IMR-90 (cell line): ENCODE measurements at regions not wholly inside any gene's neighbourhood (a gene's known extent, or its start where the extent isn't known, plus 50 kb on each side); places are given as distances from the start of the nearest gene placed in this dataset.

Experiments
- ATAC-seq: fragments of 200-7000 bp; cut with Tn5 transposase; 2 replicates; pipeline ENCODE4 v1.9.1; 2020; ENCODE audit warnings: low read depth, mild to moderate bottlenecking, moderate library complexity
- BruUV-seq: library from RNA; stranded (reverse); fragments of 400-500 nt; replicated peaks from 2 replicates; lab custom pipeline; 2021; lab: Mats Ljungman, UMichigan
- CTCF ChIA-PET: fragments of 300-600 bp; formaldehyde crosslinking; extraction: SDS; loops from one replicate; lab custom pipeline; 2021; ENCODE audit warnings: antibody characterized with exemption; lab: Yijun Ruan, JAX
- POLR2A ChIA-PET: fragments of 300-600 bp; sonication (Branson Sonifier 250); formaldehyde crosslinking; loops from one replicate; lab custom pipeline; 2022; ENCODE audit warnings: antibody characterized with exemption; ENCODE audit not compliant: unreplicated experiment; lab: Charles Lee
- DNase-seq: peaks from one replicate; pipeline ENCODE4 v3.0.0; 2013
- H2AFZ ChIP-seq: replicated peaks from 2 replicates; pipeline ENCODE3; 2013; ENCODE audit warnings: low read length, mild to moderate bottlenecking; ENCODE audit not compliant: poor library complexity
- H2AK5ac ChIP-seq: 2 replicates; pipeline ENCODE4 v1.6.1; 2013; ENCODE audit warnings: low read depth, low read length, inconsistent platforms
- H2AK9ac ChIP-seq: replicated peaks from 2 replicates; pipeline ENCODE3; 2013; ENCODE audit warnings: mild to moderate bottlenecking, low read depth, low read length, moderate library complexity; ENCODE audit not compliant: poor library complexity
- H2BK120ac ChIP-seq: 2 replicates; pipeline ENCODE4 v1.6.1; 2013; ENCODE audit warnings: low read depth, low read length, inconsistent platforms
- H2BK15ac ChIP-seq: 3 replicates; pipeline ENCODE4 v1.6.1; 2013; ENCODE audit warnings: low read depth, low read length, inconsistent platforms
- H2BK20ac ChIP-seq: 2 replicates; pipeline ENCODE4 v1.6.1; 2013; ENCODE audit warnings: low read depth, mild to moderate bottlenecking, inconsistent platforms, low read length, moderate library complexity
- H2BK5ac ChIP-seq: 2 replicates; pipeline ENCODE4 v1.6.1; 2013; ENCODE audit warnings: mild to moderate bottlenecking, low read depth, low read length, inconsistent platforms; ENCODE audit not compliant: poor library complexity, severe bottlenecking
- H3K14ac ChIP-seq: replicated peaks from 2 replicates; pipeline ENCODE4 v1.6.1; 2013; ENCODE audit warnings: low read depth, low read length, inconsistent platforms
- H3K18ac ChIP-seq: 2 replicates; pipeline ENCODE4 v1.6.1; 2013; ENCODE audit warnings: low read depth, low read length, control low read depth
- H3K23ac ChIP-seq: 2 replicates; pipeline ENCODE4 v1.6.1; 2013; ENCODE audit warnings: low read depth, low read length, inconsistent platforms
- H3K27ac ChIP-seq: 2 replicates; pipeline ENCODE4 v1.5.1; 2013; ENCODE audit warnings: mild to moderate bottlenecking, control low read depth, low read length; ENCODE audit not compliant: insufficient read depth
- H3K27me3 ChIP-seq: 2 replicates; pipeline ENCODE4 v1.6.1; 2013; ENCODE audit warnings: low read length; ENCODE audit not compliant: control insufficient read depth, insufficient read depth
- H3K36me3 ChIP-seq: 2 replicates; pipeline ENCODE4 v1.6.1; 2013; ENCODE audit warnings: low read length, mixed read lengths; ENCODE audit not compliant: control insufficient read depth, insufficient read depth
- H3K4ac ChIP-seq: 2 replicates; pipeline ENCODE4 v1.6.1; 2013; ENCODE audit warnings: low read depth, low read length, inconsistent platforms
- H3K4me1 ChIP-seq: 2 replicates; pipeline ENCODE4 v1.6.1; 2013; ENCODE audit warnings: low read length, mixed read lengths; ENCODE audit not compliant: control insufficient read depth, insufficient read depth
- H3K4me2 ChIP-seq: 2 replicates; pipeline ENCODE4 v1.6.1; 2013; ENCODE audit warnings: low read depth, mild to moderate bottlenecking, control low read depth, low read length, moderate library complexity
- H3K4me3 ChIP-seq: 2 replicates; pipeline ENCODE4 v1.5.1; 2013; ENCODE audit warnings: low read depth, mild to moderate bottlenecking, control low read depth, low read length, moderate library complexity; ENCODE audit not compliant: insufficient read depth
- H3K56ac ChIP-seq: 2 replicates; pipeline ENCODE4 v1.6.1; 2013; ENCODE audit warnings: low read length, inconsistent platforms; ENCODE audit not compliant: insufficient read depth; ENCODE audit errors: extremely low read depth
- H3K79me1 ChIP-seq, 2 experiments: 2 replicates each; pipeline ENCODE4 v1.6.1; 2013; ENCODE audit warnings: low read length in 2 of 2, inconsistent platforms in 1 of 2, low read depth in 1 of 2
- H3K9ac ChIP-seq: 2 replicates; pipeline ENCODE4 v1.6.1; 2013; ENCODE audit warnings: low read depth, low read length, control low read depth
- H3K9me1 ChIP-seq: 2 replicates; pipeline ENCODE4 v1.6.1; 2013; ENCODE audit warnings: low read length, inconsistent platforms; ENCODE audit not compliant: insufficient read depth
- H3K9me3 ChIP-seq: 2 replicates; pipeline ENCODE4 v1.6.1; 2013; ENCODE audit warnings: low read length; ENCODE audit not compliant: control insufficient read depth, insufficient read depth
- H4K20me1 ChIP-seq: 2 replicates; pipeline ENCODE4 v1.6.1; 2013; ENCODE audit warnings: low read length, inconsistent platforms; ENCODE audit not compliant: insufficient read depth
- H4K5ac ChIP-seq: 2 replicates; pipeline ENCODE4 v1.6.1; 2013; ENCODE audit warnings: mild to moderate bottlenecking, low read depth, low read length, control low read depth
- H4K8ac ChIP-seq, 2 experiments: 2 replicates each; pipeline ENCODE4 v1.6.1; 2013; ENCODE audit warnings: low read depth in 2 of 2, low read length in 2 of 2, control low read depth in 1 of 2, inconsistent platforms in 1 of 2
- H4K91ac ChIP-seq: 2 replicates; pipeline ENCODE4 v1.6.1; 2013; ENCODE audit warnings: low read depth, low read length, inconsistent platforms; ENCODE audit not compliant: insufficient read depth
- BHLHE40 ChIP-seq: fragments of 150-350 bp; IDR thresholded peaks from 2 replicates; pipeline ENCODE4 v1.6.1; 2016; ENCODE audit warnings: mild to moderate bottlenecking, low read depth, low read length
- CEBPB ChIP-seq: IDR thresholded peaks from 2 replicates; pipeline ENCODE4 v1.6.1; 2012; ENCODE audit warnings: low read depth, low read length, improper control_type of control experiment
- CHD1 ChIP-seq: IDR thresholded peaks from 2 replicates; pipeline ENCODE4 v1.6.1; 2012; ENCODE audit warnings: low read depth, low read length, improper control_type of control experiment
- CTCF ChIP-seq: conservative IDR thresholded peaks from 2 replicates; pipeline ENCODE4 v1.5.1; 2012; ENCODE audit warnings: mild to moderate bottlenecking, low read depth, low read length, improper control_type of control experiment
- ELK1 ChIP-seq: fragments of 150-350 bp; IDR thresholded peaks from 2 replicates; pipeline ENCODE4 v1.6.1; 2016; ENCODE audit warnings: low read depth, mild to moderate bottlenecking, low read length, moderate library complexity, borderline replicate concordance
- FOS ChIP-seq: fragments of 150-350 bp; IDR thresholded peaks from 2 replicates; pipeline ENCODE4 v1.6.1; 2016; ENCODE audit warnings: low read depth, low read length
- MAFK ChIP-seq: IDR thresholded peaks from 2 replicates; pipeline ENCODE4 v1.6.1; 2012; ENCODE audit warnings: low read depth, low read length, improper control_type of control experiment
- POLR2A ChIP-seq: IDR thresholded peaks from 2 replicates; pipeline ENCODE4 v1.6.1; 2012; ENCODE audit warnings: mild to moderate bottlenecking, low read depth, low read length
- RFX5 ChIP-seq: IDR thresholded peaks from 2 replicates; pipeline ENCODE4 v1.8.0; 2012; ENCODE audit warnings: low read depth, mild to moderate bottlenecking, low read length, moderate library complexity
- WGBS, 2 experiments: methylation state at CpG; one replicate each; pipeline versions ENCODE4 v1.1.5 to v1.1.7; 2013; ENCODE audit warnings: missing lambda C conversion rate in 2 of 2; ENCODE audit not compliant: insufficient read length in 1 of 2; ENCODE audit errors: extremely low coverage in 2 of 2; 5-methylcytosine and 5-hydroxymethylcytosine counted together
- dilution Hi-C: fragments of 300-500 bp; cut with HindIII; formaldehyde crosslinking; loops from one replicate; pipeline ENCODE4 v1.14.3; 2018; ENCODE audit warnings: low sequenced_read_pairs; ENCODE audit not compliant: unreplicated experiment
- in situ Hi-C: fragments of 300-500 bp; cut with MboI; formaldehyde crosslinking; loops from 3 replicates; pipeline ENCODE4 v1.14.3; 2019; ENCODE audit warnings: low sequenced_read_pairs, inconsistent platforms, mixed read lengths
- intact Hi-C: fragments of 100-400 bp; cut with micrococcal nuclease; formaldehyde crosslinking; loops from 2 replicates; pipeline ENCODE4 v1.10.0; 2022

- Histone ChIP-seq H4K20me1 (no peaks in the 10 kb centered on the region), H4K5ac (no peak overlapping the region), H4K8ac (no peak overlapping the region), H3K4me3 (no peak overlapping the region), H3K27me3 (no peaks in the 10 kb centered on the region), H2AK9ac (no peak overlapping the region), H3K36me3 (no peaks in the 10 kb centered on the region), H3K23ac (no peak overlapping the region), H3K79me1 (no peaks in the 10 kb centered on the region), H3K56ac (no peak overlapping the region), H3K4me2 (no peak overlapping the region), H2BK15ac (no peak overlapping the region), H2BK20ac (no peak overlapping the region), H3K14ac (no peak overlapping the region), H3K27ac (no peak overlapping the region), H3K9me1 (no peaks in the 10 kb centered on the region), H2AFZ (no peak overlapping the region), H2AK5ac (no peak overlapping the region), H2BK120ac (no peak overlapping the region), H2BK5ac (no peak overlapping the region), H3K4ac (no peak overlapping the region), H3K4me1 (no peaks in the 10 kb centered on the region), H3K9me3 (no peaks in the 10 kb centered on the region), H3K18ac (no peak overlapping the region), H4K91ac (no peak overlapping the region), H3K9ac (no peak overlapping the region)
- BruUV-seq: no TSS peak
- dilution Hi-C loops: no loop called here
- in situ Hi-C loops: no loop called here
- WGBS, 2 experiments: no CpG with 5 or more reads among the region's 2 CpGs
- ChIA-PET CTCF (interaction anchor here (0.6 kb wide), 1 partner anchor 1223 kb away, joined by 4 read pairs; no protein-coding TSS in a partner anchor), POLR2A (no interaction called here)
- intact Hi-C loops: no loop called here
- DNase-seq (no peak), ATAC-seq (no peak)
- TF ChIP-seq MAFK (no peak), CTCF (no peak), FOS (no peak), POLR2A (no peak), CHD1 (no peak), ELK1 (no peak), CEBPB (no peak), BHLHE40 (no peak), RFX5 (no peak)
Observed at GRCh38 chr4:124230268-124230667, 482.3 kb downstream of the ANKRD50 start.
